ENCODE measurements at regions not wholly inside any gene's neighbourhood (a gene's known extent, or its start where the extent isn't known, plus 50 kb on each side); places are given as distances from the start of the nearest gene placed in this dataset.

DNA sequence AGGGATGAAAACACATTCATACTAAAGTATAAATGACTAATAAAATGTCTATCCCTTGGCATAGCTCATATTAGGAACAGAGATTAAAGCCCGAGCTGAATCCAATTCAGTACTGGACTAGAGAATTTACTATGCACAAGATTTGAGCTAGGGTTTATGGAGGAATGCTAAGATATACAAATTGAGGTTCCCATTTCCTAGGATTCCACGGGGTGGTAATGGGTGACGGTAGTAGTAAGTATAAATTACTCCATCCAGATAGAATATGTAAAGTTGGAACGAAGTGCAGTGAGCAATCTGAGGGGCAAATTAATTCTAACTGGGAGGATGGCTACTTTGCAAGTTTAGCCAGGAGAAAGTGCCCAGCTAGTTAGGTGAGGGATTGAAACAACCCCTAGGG, 156.5 kb downstream of the GAS1 start:
- intact Hi-C loops (cut with DNase I): no loop called here

DNA sequence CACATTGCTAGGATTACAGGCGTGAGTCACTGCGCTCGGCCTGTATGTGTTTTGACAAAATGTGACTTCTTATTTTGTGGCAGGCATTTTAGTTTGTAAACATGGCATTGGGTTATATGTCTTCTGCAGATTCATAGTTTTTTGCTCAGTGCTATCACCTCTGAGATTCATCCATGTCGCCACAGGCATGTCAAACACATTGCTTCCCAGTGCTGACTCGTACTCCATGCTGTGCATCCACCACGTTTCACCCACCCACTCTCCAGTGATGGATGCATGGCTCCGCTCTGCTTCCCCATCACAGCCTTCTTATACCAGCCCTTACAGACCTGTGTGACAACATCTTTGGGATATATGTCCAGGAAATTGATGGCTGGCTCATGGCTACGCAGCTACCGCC, 158.8 kb downstream of the GAS1 start:
- intact Hi-C loops (cut with DNase I): no loop called here
- Histone ChIP-seq H3K27me3 (no peaks in the 10 kb centered on the region), H3K4me3 (no peak overlapping the region), H3K36me3 (no peaks in the 10 kb centered on the region), H3K4me1 (peaks cover 0 to 11% (median 0%) of the 10 kb centered on the region in 4 donors), H3K27ac (replicated peaks in 1 of 4) (no peak overlapping the region), H3K9me3 (no peaks in the 10 kb centered on the region)
- WGBS: 94% methylated on average over 9 of the region's 9 CpGs
- TF ChIP-seq POLR2AphosphoS5 (IDR thresholded peaks at IDR 0.05): no peak
- TF ChIP-seq, protein P1, sequence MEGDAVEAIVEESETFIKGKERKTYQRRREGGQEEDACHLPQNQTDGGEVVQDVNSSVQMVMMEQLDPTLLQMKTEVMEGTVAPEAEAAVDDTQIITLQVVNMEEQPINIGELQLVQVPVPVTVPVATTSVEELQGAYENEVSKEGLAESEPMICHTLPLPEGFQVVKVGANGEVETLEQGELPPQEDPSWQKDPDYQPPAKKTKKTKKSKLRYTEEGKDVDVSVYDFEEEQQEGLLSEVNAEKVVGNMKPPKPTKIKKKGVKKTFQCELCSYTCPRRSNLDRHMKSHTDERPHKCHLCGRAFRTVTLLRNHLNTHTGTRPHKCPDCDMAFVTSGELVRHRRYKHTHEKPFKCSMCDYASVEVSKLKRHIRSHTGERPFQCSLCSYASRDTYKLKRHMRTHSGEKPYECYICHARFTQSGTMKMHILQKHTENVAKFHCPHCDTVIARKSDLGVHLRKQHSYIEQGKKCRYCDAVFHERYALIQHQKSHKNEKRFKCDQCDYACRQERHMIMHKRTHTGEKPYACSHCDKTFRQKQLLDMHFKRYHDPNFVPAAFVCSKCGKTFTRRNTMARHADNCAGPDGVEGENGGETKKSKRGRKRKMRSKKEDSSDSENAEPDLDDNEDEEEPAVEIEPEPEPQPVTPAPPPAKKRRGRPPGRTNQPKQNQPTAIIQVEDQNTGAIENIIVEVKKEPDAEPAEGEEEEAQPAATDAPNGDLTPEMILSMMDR (IDR thresholded peaks at IDR 0.05): no peak
- no peak for TF ChIP-seq EP300 (IDR thresholded peaks at IDR 0.05)
- TF ChIP-seq POLR2A (IDR thresholded peaks at IDR 0.05; ENCODE audit: low read depth): no peak
- peak; percentile 55 for DNase-seq (ENCODE audit: extremely low spot score)

More for the DNA sequence above, 156.5 kb downstream of the GAS1 start:
- H3K4me3 ChIP-seq: no peak overlapping the region
- H3K27ac ChIP-seq (replicated peaks in 1 of 4): no peak overlapping the region
- no peaks in the 10 kb centered on the region for H3K9me3 ChIP-seq
- TF ChIP-seq POLR2A (IDR thresholded peaks at IDR 0.05; ENCODE audit: low read depth) (no peak), EP300 (IDR thresholded peaks at IDR 0.05) (no peak), POLR2AphosphoS5 (IDR thresholded peaks at IDR 0.05) (no peak)
- TF ChIP-seq, protein P1 (IDR thresholded peaks at IDR 0.05): no peak
- no peaks in the 10 kb centered on the region for H3K27me3 ChIP-seq
- H3K4me1 ChIP-seq: peaks cover 0 to 22% (median 9%) of the 10 kb centered on the region in 4 donors
- H3K36me3 ChIP-seq: no peaks in the 10 kb centered on the region
- WGBS: 95% methylated on average over 4 of the region's 4 CpGs
- no peak for DNase-seq (ENCODE audit: extremely low spot score)

DNA sequence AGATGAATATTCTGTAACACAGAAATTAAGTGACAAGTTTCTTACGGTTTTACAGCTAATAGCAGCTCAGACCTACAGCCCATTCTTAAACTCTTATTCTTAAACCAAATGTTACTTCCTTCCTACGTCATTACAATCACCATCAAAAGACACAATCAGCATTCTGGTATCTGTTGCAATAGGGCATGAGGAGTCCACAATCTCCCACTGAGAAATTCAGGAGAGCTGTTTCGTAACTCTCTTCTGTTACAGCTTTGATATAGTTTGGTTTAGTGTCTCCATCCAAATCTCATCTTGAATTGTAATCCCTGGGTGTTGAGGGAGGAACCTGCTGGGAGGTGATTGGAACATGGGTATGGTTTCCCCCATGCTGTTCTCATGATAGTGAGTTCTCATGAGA, 163.4 kb downstream of the GAS1 start:
- H3K36me3 ChIP-seq: no peaks in the 10 kb centered on the region
- H3K27ac ChIP-seq (replicated peaks in 1 of 4): no peak overlapping the region
- H3K27me3 ChIP-seq: no peaks in the 10 kb centered on the region
- TF ChIP-seq POLR2AphosphoS5 (IDR thresholded peaks at IDR 0.05): no peak
- no peak for TF ChIP-seq EP300 (IDR thresholded peaks at IDR 0.05)
- TF ChIP-seq POLR2A (IDR thresholded peaks at IDR 0.05; ENCODE audit: low read depth): no peak
- TF ChIP-seq, protein P1 (IDR thresholded peaks at IDR 0.05): no peak
- H3K4me1 ChIP-seq: peaks cover 0 to 11% (median 0%) of the 10 kb centered on the region in 4 donors
- intact Hi-C loops (cut with DNase I): no loop called here
- peak; percentile 29 for DNase-seq (ENCODE audit: extremely low spot score)
- no peaks in the 10 kb centered on the region for H3K9me3 ChIP-seq
- WGBS: 84% methylated on average over 3 of the region's 3 CpGs
- H3K4me3 ChIP-seq: no peak overlapping the region

DNA sequence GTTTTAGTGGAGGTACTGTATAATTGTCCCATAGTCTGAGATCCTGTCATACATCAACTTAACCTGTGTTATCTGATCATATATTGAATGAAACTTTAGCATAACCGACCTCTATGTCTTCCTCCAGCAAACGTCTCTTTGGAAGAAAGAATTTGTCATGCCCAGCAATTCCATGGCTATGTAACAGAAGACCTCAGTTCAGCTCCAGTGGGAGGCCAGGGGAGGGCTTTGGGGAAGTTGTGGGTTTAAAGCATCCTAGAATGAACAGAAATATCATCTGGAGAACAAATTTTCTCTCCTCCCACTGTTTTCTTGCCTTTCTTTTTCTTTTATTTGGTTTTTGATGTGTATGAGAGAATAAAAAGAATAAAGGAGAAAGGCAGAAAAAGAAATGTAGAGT, 164.5 kb downstream of the GAS1 start:
- H3K4me3 ChIP-seq: no peak overlapping the region
- intact Hi-C loops (cut with DNase I): no loop called here
- TF ChIP-seq POLR2A (IDR thresholded peaks at IDR 0.05; ENCODE audit: low read depth): no peak
- TF ChIP-seq POLR2AphosphoS5 (IDR thresholded peaks at IDR 0.05): no peak
- TF ChIP-seq, protein P1 (IDR thresholded peaks at IDR 0.05): no peak
- no peak for TF ChIP-seq EP300 (IDR thresholded peaks at IDR 0.05)
- H3K36me3 ChIP-seq: no peaks in the 10 kb centered on the region
- DNase-seq (ENCODE audit: extremely low spot score): peak; percentile 5
- WGBS: 90% methylated on average over 2 of the region's 2 CpGs
- peaks cover 0 to 11% (median 0%) of the 10 kb centered on the region in 4 donors for H3K4me1 ChIP-seq
- no peak overlapping the region for H3K27ac ChIP-seq (replicated peaks in 1 of 4)
- no peaks in the 10 kb centered on the region for H3K27me3 ChIP-seq
- H3K9me3 ChIP-seq: no peaks in the 10 kb centered on the region

DNA sequence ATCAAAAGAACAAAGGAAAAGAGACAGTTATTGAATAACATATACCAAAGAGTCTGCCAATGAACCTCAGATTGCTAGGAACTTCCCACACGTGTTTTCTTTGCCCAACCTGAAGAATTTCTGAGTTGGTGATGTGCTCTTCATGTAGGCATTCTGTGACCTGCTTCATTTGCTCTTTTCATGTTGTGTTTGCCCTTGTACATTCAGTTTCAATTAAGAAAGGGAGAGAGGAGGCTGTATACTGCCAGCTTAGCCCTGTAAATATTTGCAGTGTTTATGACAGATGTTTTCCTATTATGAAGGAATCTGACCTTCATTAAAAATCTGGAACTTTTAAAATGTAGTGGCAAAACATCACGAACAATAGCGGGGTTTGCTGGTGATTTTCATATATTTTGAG, 168.5 kb downstream of the GAS1 start:
- no peak overlapping the region for H3K4me3 ChIP-seq
- H3K27me3 ChIP-seq: no peaks in the 10 kb centered on the region
- peak; percentile 4 for DNase-seq (ENCODE audit: extremely low spot score)
- H3K36me3 ChIP-seq: no peaks in the 10 kb centered on the region
- 92% methylated on average over 3 of the region's 3 CpGs for WGBS
- no peaks in the 10 kb centered on the region for H3K9me3 ChIP-seq
- no peaks in the 10 kb centered on the region for H3K4me1 ChIP-seq
- H3K27ac ChIP-seq (replicated peaks in 1 of 4): no peak overlapping the region
- intact Hi-C loops (cut with DNase I): no loop called here
- TF ChIP-seq POLR2AphosphoS5 (IDR thresholded peaks at IDR 0.05): no peak
- TF ChIP-seq POLR2A (IDR thresholded peaks at IDR 0.05; ENCODE audit: low read depth): no peak
- TF ChIP-seq EP300 (IDR thresholded peaks at IDR 0.05): no peak
- TF ChIP-seq, protein P1 (IDR thresholded peaks at IDR 0.05): no peak

Data from esophagus muscularis mucosa (tissue), 4 donors.